Gastroesophageal sphincter (tissue), 3 donors: ENCODE measurements at regions not wholly inside any gene's neighbourhood (a gene's known extent, or its start where the extent isn't known, plus 50 kb on each side); places are given as distances from the start of the nearest gene placed in this dataset.

ENCODE experiments used
- POLR2A ChIP-seq, 2 donors: fragments of 450-650 bp; IDR thresholded peaks; one replicate each; pipeline ENCODE4 v1.6.1; 2017; ENCODE audit warnings: antibody characterized with exemption in 2 of 2, mild to moderate bottlenecking in 2 of 2, moderate library complexity in 1 of 2
- TF ChIP-seq, protein P1 (sequence below), 4 experiments: fragments of 200-600 bp in 2 of 4; fragments of 450-650 bp in 2 of 4; sonication (generic) in 1 of 4; IDR thresholded peaks; one replicate each; pipeline ENCODE4 v1.5.1; 2017 to 2019; ENCODE audit warnings: antibody characterized with exemption in 4 of 4, mild to moderate bottlenecking in 2 of 4, moderate library complexity in 2 of 4

DNA sequence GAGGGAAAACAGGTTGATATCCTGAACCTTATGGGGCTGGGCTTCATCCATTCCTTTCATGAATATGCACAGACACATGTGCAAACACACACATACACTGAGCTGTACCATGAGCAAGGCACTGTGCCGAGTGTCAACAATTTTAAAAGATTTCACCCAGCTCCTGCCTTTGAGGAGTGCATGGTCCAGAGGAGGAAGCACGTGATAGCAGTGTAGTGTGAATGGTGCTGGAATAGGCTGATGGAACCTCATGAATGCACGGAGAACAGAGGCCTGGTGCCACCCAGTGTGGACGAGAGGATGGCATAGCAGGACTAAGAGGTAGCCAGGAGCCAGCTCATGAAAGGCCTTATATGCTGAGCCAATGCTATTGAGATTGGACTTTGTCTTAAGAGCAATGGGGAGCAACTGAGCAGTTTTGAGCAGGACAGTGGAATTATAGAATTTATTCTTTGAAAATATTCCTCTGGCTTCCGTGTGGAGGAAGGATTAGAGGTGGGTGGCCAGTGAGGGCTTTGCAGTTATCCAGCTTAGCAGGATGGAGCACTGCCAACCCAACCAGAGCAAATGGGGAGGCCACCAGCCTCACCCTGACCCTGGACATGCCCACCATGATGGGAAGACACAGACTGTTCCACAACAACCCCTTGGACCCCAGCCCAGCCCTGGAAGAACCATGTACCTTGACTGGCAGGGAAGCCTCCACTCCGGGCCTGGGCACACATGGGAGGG, 84.4 kb downstream of the UNC5CL start:
- TF ChIP-seq, protein P1, sequence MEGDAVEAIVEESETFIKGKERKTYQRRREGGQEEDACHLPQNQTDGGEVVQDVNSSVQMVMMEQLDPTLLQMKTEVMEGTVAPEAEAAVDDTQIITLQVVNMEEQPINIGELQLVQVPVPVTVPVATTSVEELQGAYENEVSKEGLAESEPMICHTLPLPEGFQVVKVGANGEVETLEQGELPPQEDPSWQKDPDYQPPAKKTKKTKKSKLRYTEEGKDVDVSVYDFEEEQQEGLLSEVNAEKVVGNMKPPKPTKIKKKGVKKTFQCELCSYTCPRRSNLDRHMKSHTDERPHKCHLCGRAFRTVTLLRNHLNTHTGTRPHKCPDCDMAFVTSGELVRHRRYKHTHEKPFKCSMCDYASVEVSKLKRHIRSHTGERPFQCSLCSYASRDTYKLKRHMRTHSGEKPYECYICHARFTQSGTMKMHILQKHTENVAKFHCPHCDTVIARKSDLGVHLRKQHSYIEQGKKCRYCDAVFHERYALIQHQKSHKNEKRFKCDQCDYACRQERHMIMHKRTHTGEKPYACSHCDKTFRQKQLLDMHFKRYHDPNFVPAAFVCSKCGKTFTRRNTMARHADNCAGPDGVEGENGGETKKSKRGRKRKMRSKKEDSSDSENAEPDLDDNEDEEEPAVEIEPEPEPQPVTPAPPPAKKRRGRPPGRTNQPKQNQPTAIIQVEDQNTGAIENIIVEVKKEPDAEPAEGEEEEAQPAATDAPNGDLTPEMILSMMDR (IDR thresholded peaks at IDR 0.05) = no peak
- no peak for TF ChIP-seq POLR2A (IDR thresholded peaks at IDR 0.05)
